Activated T-cell treated with anti-CD3 and anti-CD28 coated beads for 4 hours (primary cell): ENCODE measurements at regions not wholly inside any gene's neighbourhood (a gene's known extent, or its start where the extent isn't known, plus 50 kb on each side); places are given as distances from the start of the nearest gene placed in this dataset.

Experiments
- DNase-seq: peaks from one replicate; pipeline ENCODE4 v3.0.0-alpha.2; 2020

DNA sequence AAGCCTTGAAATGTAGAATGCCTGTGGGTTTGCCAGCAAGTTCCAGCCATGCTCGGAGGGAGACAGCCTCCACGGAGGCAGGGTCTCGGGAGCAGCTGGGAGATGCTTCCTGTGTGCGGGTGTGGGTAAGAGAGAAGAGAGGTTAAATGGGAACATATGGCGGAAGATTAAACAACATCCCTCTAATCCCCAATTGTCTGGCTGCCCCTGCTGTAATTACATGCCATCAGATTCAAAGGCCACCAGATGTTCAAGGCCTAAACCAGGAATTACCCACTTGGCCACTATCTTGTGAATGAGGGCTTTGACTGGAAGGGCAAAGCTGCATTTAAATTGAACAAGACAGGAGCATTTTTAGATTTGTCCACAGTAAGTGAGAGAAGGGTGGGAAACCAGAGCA lies 81.4 kb upstream of the BACE2 start:
- DNase-seq, result no peak

DNA sequence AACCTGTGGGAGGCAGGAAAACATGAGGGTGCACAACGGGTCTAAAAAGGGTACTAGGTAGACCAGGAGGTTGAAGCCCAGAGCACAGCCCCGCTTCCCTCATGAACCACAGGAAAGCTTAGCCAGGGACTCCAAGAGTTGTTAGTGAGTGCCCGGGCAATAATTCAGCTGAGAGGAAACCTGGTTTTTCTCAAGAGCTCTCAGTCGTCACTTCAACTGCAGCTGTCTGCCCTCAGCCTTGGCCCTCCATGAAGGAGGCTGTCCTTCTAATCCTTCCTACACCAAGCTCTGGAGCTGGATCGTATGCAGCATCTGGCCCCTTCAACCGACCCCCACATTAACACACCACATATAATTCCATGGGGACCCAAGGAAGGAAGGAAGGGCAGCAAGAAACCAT lies 77.0 kb upstream of the BACE2 start:
- no peak for DNase-seq

DNA sequence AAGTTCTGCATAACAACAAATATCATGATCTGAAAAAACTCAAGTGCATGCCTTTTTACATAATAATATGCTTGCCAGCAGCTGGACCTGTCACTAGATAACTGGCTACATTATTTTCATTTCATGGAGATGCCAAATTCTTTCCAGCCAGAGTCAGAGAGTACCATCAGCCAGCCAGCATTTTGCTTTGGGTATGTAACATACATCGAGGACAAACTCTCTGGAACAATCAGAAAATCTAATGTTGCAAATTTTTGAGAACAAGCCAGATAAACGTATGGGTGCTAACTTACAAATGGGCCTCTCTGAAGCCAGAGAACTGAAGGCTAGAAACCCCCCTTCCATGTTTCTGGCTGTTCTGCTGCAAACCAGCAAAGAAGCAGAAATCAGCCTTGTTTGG lies 76.3 kb upstream of the BACE2 start:
- DNase-seq, result no peak

DNA sequence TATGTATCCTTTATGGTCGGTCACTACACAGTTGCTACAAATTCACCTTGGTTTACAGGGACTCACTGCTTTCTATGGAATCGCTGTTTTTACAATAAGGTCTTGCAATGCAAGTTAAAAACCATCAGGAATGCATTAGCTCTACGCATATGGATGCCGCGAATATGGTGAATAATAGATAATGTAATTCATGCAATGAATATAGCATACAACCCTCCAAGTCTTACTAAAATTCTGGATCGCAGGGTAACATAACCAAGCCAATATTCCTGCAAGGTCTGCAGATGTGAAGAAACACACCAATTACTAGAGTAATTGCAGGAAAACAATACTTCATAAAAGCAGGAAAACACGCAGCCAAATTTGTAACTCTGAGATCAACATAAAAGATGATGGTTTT lies 75.6 kb upstream of the BACE2 start:
- DNase-seq, result no peak

DNA sequence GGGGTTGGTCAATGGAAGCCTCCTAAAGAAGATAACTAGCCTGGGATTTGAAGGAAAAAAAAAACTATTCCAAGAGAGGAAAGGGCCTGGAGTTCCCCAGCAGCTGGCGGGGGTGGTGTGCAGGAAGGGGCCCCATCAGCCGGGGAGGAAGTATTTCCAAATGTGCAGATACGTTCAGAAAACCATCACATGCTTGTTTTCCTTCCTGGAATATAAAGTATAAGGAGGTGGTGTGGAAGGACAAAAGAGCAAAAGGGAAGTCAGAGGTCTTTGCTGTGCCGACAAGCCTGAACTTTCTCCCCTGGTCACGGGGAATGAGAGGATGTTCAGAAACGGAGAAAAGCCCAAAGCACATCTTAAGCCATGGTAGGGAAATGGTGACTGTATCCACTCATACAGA lies 72.0 kb upstream of the BACE2 start:
- no peak for DNase-seq

DNA sequence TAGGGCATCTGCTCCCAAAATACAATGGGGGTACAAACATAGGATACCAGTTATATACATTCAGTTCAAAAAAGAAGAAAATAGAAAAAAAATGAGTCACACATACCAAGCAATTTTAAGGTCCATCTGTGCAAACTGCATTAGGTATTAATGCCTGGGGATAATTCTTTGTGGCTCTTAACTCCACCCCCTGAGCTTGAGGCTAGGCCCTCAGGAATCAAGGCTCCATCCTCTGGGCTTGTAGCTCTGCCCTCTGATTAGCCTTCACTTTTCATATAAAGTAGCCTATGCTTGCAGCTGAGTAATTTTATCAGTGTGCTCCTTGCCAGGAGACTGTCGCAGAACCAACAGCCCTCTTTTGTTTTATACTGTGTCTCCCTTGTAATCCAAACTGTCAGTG lies 69.9 kb upstream of the BACE2 start:
- DNase-seq, result no peak

DNA sequence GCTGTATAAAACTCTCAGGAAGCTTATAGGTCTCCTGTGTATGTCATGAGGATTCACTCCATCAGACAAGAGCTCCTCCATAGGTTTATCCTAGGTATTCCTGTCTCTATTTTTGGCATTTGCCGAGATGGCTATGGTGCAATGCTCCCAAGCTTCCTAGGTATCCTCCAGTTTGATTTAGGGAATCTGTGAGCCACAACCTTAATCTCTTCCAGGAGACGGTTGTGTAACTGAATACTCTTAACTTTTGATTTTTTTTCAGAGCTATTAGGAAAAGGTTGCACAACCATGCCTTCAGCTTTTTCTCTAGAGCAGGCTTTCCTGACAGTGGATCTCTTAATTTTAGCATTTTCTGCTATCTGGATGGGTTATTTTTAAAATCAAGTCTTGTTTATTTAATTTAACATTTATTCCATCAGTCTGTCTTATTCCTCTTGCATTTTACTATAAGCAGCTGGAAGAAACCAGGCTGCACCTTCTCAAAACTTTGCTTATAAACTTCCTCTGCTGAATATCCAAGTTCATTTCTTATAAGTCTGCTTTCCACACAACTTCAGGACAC lies 69.4 kb upstream of the BACE2 start:
- DNase-seq, result no peak

DNA sequence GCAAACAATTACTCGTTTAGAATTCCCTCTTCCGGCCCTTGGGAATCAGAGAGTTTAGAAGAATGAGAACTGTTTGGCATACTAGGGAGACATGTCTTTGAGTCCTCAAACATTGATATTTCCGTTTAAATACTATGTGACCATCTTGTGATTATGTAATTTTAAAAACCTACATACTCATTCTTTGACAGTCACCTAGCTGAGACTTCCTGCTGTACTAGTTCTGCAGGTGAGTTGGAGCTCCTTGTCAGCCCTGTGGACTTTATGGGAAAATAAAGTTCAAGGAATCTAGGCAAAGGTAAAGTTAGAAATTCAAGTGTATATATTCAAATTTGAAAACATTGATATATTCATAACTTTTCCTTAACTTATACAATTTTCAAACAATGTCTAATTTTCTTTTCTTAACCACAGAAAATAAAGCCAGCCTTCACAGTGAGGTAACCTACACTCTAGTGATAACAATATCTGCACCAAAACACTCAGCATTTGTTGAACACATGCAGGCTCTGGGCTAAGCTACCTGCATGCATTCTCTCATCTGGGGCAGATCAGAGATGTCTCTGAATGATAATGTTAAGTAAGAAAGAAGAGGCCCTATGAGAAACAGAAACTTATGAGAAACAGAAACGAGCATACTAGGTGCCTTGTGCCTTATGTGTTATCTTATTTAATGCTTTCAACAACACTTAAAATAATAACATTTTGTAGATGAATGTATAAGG lies 67.0 kb upstream of the BACE2 start:
- no peak for DNase-seq

DNA sequence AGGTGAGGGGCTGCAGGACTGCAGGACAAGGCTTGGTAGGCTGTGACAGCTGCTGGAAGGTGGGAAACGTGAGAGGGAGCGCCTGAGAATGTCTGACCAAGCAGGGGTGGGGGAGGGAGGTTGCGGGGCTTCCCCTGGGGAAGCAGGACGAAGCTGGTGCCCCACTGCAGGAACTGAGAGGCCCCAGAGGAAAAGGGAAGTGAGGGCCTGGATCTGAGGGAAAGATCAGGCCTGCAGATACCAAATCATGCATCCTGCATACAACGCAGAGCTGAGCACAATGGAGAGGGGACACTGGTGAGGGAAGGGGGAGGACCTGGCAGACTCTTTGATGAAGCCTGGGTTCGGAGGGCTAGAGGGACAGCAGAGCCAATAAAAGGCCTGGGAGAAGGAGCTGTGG lies 65.7 kb upstream of the BACE2 start:
- DNase-seq, result no peak

DNA sequence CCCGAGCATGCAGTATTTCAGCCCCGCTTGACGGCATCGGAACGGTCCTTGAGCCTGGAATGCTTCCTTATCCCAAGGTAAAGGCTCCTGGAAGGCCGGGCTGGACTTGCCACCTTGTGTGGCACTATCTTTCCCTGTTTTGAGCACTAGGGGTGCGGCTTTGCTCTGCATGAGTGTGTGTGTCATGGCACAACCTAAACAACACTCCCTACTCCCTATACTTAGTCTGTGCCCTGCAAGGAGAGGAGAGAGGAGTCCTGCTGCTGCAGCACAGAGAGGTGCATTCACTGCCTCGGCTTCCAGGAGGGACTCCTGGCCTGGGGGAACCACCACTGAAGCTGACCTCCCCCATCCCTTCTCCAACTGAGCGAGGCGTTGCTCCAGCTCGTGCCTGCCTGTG lies 60.4 kb upstream of the BACE2 start:
- no peak for DNase-seq

DNA sequence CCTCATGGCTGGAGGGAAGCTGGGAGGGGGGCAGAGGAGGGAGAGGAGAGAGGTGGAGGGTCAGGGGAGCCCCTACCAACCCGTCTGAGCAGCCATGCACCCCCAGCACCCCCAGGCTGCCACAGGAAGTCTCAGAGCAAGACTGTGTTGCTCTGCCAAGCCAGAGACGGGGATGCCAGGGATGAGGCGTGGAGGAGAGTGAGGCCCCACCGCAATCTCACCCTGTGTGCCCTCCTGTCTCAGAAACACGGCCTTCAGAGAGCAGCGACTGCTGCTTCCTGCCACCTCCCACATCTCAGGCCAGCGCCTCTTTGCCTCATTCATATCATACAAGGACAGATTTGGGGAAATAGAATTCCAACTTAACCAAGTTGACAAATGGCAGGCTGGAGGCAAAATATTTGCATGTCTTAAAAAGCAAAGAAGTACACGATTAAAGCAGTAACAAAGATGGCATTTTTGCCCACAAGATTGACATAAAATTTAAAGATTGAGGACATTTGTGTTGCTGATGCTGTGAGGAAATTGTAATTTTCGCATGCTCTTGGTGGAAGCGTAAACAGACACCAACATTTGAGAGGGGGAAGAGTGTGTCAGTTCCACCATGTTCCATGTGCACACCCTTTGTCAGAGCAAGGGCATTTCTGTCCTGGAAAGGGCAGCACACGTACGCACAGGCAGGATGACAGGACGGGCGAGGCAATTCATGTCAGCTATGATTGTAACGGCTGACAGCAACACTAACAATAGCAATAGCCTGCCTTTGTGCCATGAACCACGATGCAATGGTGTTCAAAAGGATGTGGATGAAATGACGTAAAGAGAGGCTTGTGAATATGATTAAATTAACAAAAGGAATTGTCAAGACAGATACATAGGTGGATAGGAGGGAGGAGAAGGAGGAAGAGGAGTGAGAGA lies 59.0 kb upstream of the BACE2 start:
- no peak for DNase-seq

DNA sequence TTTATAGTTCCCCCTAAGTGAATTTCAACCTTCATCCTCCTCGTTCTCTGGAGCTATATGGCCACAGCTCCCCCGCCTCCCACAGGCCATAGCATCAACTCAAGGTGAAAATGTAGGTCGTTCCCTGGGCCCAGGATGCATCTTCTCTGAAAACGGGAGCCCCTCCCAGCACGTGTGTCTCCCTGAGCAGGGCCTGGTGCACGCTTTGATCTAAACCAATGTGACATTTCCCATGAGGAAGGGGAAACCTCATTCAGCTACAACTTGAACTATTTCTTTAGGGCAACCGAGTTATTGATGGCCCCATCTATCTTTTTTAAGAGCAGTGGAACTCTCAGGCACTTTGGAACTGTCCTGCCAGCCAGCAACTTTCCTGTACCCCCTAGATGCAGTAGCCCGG lies 57.8 kb upstream of the BACE2 start:
- DNase-seq, result no peak

DNA sequence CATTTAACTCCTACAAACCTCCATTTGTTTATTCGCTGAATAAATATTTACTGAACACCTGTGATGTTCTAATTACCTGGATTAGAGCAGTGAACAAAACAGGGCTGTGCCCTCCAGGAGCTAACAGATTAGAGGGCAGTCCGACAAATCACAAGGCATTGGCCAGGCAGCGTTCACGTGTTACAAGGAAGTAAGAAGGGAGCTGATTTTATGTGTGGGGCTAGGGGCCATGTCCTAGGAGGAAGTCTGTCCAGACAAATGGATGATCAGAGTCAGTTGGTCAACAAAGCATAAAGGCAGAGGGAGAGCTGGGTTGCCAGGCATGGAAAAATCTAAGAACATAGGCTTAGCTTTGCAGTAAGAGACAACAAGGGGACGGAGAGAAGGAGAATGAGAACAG lies 57.3 kb upstream of the BACE2 start:
- DNase-seq, result no peak

DNA sequence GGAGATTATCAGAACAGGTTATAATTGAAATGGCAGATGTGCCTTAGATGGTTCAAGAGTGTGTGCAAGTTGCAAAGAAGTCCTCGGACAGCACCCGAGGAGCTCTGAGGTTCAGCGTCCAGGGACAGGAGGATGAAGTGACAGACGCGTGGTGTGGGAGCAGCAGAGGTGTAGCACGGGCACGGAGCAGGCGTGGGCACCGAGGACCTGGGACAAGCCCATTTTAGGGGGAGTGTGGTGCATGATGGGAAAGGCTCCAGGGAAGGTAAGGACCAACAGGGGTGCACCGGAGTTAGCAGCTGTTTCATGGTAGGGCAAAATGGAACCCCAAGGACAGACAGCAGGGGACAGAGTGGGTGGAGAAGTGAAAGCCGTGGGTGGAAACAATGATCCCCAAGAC lies 56.3 kb upstream of the BACE2 start:
- DNase-seq, result no peak

DNA sequence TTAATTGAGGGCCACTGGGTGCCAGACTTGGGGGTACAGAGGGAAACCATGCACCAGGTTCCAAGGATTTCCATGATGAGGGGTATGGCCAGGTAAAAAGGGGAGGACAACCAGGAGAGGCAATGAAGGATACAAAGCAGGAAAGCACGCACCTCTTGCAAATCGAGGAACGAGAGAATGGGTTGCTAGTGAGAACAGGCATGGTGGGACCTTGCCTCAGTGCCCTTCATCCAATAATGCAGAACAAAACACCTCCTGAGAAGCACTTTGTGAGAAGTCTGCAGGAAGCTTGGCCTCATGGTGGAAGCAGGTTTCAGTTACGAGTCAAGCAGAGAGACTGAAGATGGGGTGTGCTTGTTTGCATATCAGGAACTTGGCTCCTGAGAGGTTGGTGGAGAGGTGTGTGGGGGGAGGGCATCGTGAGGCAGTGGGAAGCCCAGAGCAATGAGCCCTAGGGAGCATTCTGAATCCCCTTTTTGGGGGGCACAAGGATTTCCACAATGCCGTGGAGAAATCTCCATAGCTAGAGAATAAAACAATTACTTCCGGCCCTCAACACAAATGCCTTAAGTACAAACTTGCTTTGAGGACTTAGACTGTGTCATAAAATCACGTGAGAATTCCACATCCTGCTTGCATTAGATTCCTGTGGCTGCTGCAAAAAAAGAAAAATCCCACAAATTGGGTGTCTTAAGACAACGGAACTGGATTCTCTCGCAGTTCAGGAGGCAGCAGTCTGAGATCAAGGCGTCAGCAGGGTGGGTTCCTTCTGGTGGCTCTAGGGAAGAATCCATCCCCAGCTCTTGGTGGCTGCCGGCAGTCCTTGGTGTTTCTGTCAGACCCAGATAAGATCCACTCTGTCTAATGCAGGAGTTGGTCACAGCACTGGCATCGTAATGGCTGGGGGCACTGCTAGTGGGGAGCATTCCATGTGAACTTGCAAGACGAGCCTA lies 54.9 kb upstream of the BACE2 start:
- no peak for DNase-seq

DNA sequence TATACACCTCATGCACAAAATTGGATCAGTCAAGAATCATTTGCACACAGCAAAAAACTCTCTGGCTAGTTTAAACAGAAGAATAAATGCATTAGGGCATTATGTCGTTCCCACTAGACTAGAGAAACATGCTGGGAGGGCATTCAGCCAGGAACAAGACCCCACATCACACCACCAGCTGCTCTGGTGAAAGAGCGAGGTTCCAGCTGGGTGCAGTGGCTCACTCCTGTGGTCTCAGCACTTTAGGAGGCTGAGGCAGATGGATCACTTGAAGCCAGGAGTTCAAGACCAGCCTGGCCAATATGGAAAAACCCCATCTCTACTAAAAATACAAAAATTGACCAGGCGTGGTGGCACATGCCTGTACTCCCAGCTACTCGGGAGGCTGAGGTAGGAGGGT lies 52.1 kb upstream of the BACE2 start:
- no peak for DNase-seq
